ENCODE measurements at regions not wholly inside any gene's neighbourhood (a gene's known extent, or its start where the extent isn't known, plus 50 kb on each side); places are given as distances from the start of the nearest gene placed in this dataset.

- ChIA-PET POLR2A (no interaction called here), CTCF (no interaction called here)
- TF ChIP-seq CTCF (IDR thresholded peaks at IDR 0.05; ENCODE audit: control extremely low read depth, extremely low read depth, low read depth, missing control alignments) = no peak
- DNase-seq (ENCODE audit: extremely low spot score) = no peak
Observed at GRCh38 chr16:16887193-16887592, 508.3 kb downstream of the NPIPA7 start.

- POLR2A ChIA-PET = no interaction called here
- CTCF ChIA-PET = interaction anchor here (0.6 kb wide), 1 partner anchor 33 kb away, joined by 3 read pairs; no protein-coding TSS in a partner anchor
- no peak for TF ChIP-seq CTCF (IDR thresholded peaks at IDR 0.05; ENCODE audit: control extremely low read depth, extremely low read depth, low read depth, missing control alignments)
- no peak for DNase-seq (ENCODE audit: extremely low spot score)
Observed at GRCh38 chr16:16890964-16891363, 512.0 kb downstream of the NPIPA7 start.

- ChIA-PET POLR2A (no interaction called here), CTCF (no interaction called here)
- DNase-seq (ENCODE audit: extremely low spot score) = no peak
- no peak for TF ChIP-seq CTCF (IDR thresholded peaks at IDR 0.05; ENCODE audit: control extremely low read depth, extremely low read depth, low read depth, missing control alignments)
Observed at GRCh38 chr16:16904601-16905000, 525.7 kb downstream of the NPIPA7 start.

- ChIA-PET CTCF (no interaction called here), POLR2A (no interaction called here)
- DNase-seq (ENCODE audit: extremely low spot score) = no peak
- TF ChIP-seq CTCF (IDR thresholded peaks at IDR 0.05; ENCODE audit: control extremely low read depth, extremely low read depth, low read depth, missing control alignments) = no peak
Observed at GRCh38 chr16:16905850-16906249, 526.9 kb downstream of the NPIPA7 start.

DNA sequence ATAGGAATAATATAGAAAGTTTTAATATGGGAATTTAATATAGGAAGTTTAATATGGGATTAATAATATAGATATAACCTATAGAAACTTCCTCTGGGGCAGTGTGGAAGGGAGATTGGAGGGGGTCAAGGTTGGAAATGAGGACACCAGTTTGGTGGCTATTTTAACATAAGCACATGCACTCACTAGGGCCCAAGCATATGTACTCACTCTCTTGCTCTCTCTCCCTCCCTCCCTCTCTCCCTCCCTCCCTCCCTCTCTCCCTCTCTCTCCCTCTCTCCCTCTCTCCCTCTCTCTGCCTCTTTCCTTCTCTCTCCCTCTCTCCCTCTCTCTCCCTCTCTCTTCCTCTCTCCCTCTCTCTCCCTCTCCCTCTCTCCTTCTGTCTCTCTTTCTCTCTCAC, 528.1 kb downstream of the NPIPA7 start:
- no peak for TF ChIP-seq CTCF (IDR thresholded peaks at IDR 0.05; ENCODE audit: control extremely low read depth, extremely low read depth, low read depth, missing control alignments)
- ChIA-PET POLR2A (no interaction called here), CTCF (no interaction called here)
- DNase-seq (ENCODE audit: extremely low spot score) = no peak

DNA sequence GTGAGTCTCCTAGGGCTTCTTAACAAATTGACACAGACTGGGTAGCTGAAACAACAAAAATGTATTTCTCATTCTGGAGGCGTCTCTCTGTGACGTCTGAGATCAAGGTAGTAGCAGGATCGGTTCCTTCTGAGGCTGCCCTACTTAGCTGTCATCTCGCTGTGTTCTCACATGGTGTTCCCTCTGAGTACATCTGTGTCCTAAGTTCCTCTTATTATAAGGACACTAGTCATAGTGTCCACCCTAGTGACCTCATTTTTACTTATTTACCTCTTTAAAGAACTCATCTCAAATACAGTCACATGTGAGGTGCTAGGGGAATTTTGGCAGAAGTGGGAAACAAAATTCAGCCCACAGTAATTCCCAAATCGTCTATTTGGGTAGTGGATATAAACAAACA, 529.1 kb downstream of the NPIPA7 start:
- ChIA-PET POLR2A (no interaction called here), CTCF (no interaction called here)
- no peak for DNase-seq (ENCODE audit: extremely low spot score)
- TF ChIP-seq CTCF (IDR thresholded peaks at IDR 0.05; ENCODE audit: control extremely low read depth, extremely low read depth, low read depth, missing control alignments) = no peak

DNA sequence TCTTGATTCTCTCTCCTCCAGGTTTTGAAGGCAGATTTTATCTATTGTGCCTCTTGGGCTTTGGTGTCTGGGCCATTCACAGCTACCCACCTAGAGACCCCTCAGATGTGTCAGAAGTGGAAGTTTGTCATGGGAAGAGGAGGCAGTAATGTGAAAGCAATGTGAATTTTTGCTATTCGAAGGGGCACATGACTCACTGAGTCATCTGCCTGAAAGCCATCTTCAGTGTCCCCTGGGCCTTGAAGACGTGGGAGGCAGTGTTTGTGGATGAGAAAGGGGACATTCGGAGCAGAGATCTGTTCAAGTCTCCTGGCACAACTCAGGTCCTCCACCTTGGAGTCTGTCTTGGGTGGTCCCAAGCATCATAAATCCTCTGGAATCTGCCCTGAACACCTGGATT, 530.2 kb downstream of the NPIPA7 start:
- CTCF ChIA-PET = no interaction called here
- POLR2A ChIA-PET = no interaction called here
- DNase-seq (ENCODE audit: extremely low spot score) = no peak
- no peak for TF ChIP-seq CTCF (IDR thresholded peaks at IDR 0.05; ENCODE audit: control extremely low read depth, extremely low read depth, low read depth, missing control alignments)
